KMS-11 (cell line): ENCODE measurements at regions not wholly inside any gene's neighbourhood (a gene's known extent, or its start where the extent isn't known, plus 50 kb on each side); places are given as distances from the start of the nearest gene placed in this dataset.

Experiments
- H2AFZ ChIP-seq: fragments of 200-600 bp; sonication (generic); 2 replicates; pipeline ENCODE4 v1.6.1; 2016; ENCODE audit warnings: antibody characterized with exemption, mixed run types, low read depth
- H3K27ac ChIP-seq: fragments of 200-600 bp; sonication (generic); 2 replicates; pipeline ENCODE4 v1.6.1; 2016; ENCODE audit warnings: mild to moderate bottlenecking, mixed run types
- H3K27me3 ChIP-seq: fragments of 200-600 bp; sonication (generic); 2 replicates; pipeline ENCODE4 v1.6.1; 2017; ENCODE audit warnings: mild to moderate bottlenecking, low read depth, mixed run types, moderate library complexity; ENCODE audit not compliant: insufficient read depth
- H3K36me3 ChIP-seq: fragments of 200-600 bp; sonication (generic); 2 replicates; pipeline ENCODE4 v1.6.1; 2017; ENCODE audit warnings: mild to moderate bottlenecking, mixed run types; ENCODE audit not compliant: insufficient read depth
- H3K4me1 ChIP-seq: fragments of 200-600 bp; sonication (generic); 2 replicates; pipeline ENCODE4 v1.6.1; 2016; ENCODE audit warnings: mild to moderate bottlenecking, low read depth, mixed run types; ENCODE audit not compliant: poor library complexity, severe bottlenecking
- H3K4me2 ChIP-seq: fragments of 200-600 bp; sonication (generic); 2 replicates; pipeline ENCODE4 v1.7.0; 2016; ENCODE audit warnings: mild to moderate bottlenecking, mixed run types
- H3K4me3 ChIP-seq: fragments of 200-600 bp; sonication (generic); IDR thresholded peaks from 2 replicates; pipeline ENCODE4 v1.6.1; 2017; ENCODE audit warnings: low read depth, low read length, mixed read lengths; ENCODE audit not compliant: insufficient read depth
- H3K79me2 ChIP-seq: fragments of 200-600 bp; sonication (generic); 2 replicates; pipeline ENCODE4 v1.6.1; 2016; ENCODE audit warnings: low read depth, mixed run types; ENCODE audit not compliant: insufficient read depth
- H3K9ac ChIP-seq: fragments of 200-600 bp; sonication (generic); 2 replicates; pipeline ENCODE4 v1.6.1; 2016; ENCODE audit warnings: mild to moderate bottlenecking, mixed run types
- H4K20me1 ChIP-seq: fragments of 200-600 bp; sonication (generic); 2 replicates; pipeline ENCODE4 v1.6.1; 2016; ENCODE audit warnings: mild to moderate bottlenecking, mixed run types; ENCODE audit not compliant: insufficient read depth
- CTCF ChIP-seq: fragments of 200-600 bp; sonication (generic); conservative IDR thresholded peaks from 2 replicates; pipeline ENCODE4 v1.6.1; 2017; ENCODE audit warnings: low read depth, mild to moderate bottlenecking, antibody characterized with exemption, low read length, moderate library complexity, mixed read lengths

- H3K27me3 ChIP-seq, result no peaks in the 10 kb centered on the region
- no peak overlapping the region for H3K27ac ChIP-seq
- no peak overlapping the region for H3K4me3 ChIP-seq
- no peak for TF ChIP-seq CTCF
- H3K9ac ChIP-seq, result no peak overlapping the region
- no peak overlapping the region for H2AFZ ChIP-seq
- H3K36me3 ChIP-seq, result no peaks in the 10 kb centered on the region
- H4K20me1 ChIP-seq, result no peaks in the 10 kb centered on the region
- no peaks in the 10 kb centered on the region for H3K4me1 ChIP-seq
- no peaks in the 10 kb centered on the region for H3K79me2 ChIP-seq
- H3K4me2 ChIP-seq, result no peak overlapping the region
Measured at GRCh38 chr11:39586036-39586435, 1873.4 kb downstream of the LRRC4C start.

GRCh38 chr11:39571081-39571480 lies 1888.4 kb downstream of the LRRC4C start:
- Histone ChIP-seq H2AFZ (no peak overlapping the region), H3K27me3 (no peaks in the 10 kb centered on the region), H3K4me1 (no peaks in the 10 kb centered on the region), H3K36me3 (no peaks in the 10 kb centered on the region), H3K27ac (no peak overlapping the region), H3K79me2 (no peaks in the 10 kb centered on the region), H3K4me3 (no peak overlapping the region), H3K4me2 (no peak overlapping the region), H4K20me1 (no peaks in the 10 kb centered on the region), H3K9ac (no peak overlapping the region)
- no peak for TF ChIP-seq CTCF

GRCh38 chr11:39570526-39570925 lies 1888.9 kb downstream of the LRRC4C start:
- no peaks in the 10 kb centered on the region for H4K20me1 ChIP-seq
- H3K4me3 ChIP-seq, result no peak overlapping the region
- H3K27me3 ChIP-seq, result no peaks in the 10 kb centered on the region
- H3K4me1 ChIP-seq, result no peaks in the 10 kb centered on the region
- H2AFZ ChIP-seq, result no peak overlapping the region
- H3K27ac ChIP-seq, result no peak overlapping the region
- H3K4me2 ChIP-seq, result no peak overlapping the region
- H3K9ac ChIP-seq, result no peak overlapping the region
- no peaks in the 10 kb centered on the region for H3K79me2 ChIP-seq
- TF ChIP-seq CTCF, result no peak
- H3K36me3 ChIP-seq, result no peaks in the 10 kb centered on the region

DNA sequence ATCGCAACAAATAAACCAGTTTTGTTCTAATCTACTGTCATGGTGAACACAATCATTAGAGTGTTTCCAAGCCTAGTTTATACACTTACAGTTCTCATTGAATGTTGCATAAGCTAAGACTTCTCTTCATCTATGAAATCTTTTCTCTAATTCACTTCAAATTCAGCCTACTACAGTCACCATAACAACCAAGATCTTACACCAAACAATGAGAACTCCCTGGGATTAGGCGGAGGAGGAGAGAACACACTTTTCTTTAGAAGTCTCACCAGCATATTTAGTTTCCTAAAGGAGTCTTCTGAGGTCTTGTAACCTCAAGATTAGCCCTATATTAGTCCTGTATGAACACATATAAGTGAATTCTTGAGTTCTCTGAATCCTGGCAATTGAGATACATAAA lies 1889.7 kb downstream of the LRRC4C start:
- H4K20me1 ChIP-seq, result no peaks in the 10 kb centered on the region
- H2AFZ ChIP-seq, result no peak overlapping the region
- TF ChIP-seq CTCF, result no peak
- no peaks in the 10 kb centered on the region for H3K79me2 ChIP-seq
- no peak overlapping the region for H3K9ac ChIP-seq
- H3K4me3 ChIP-seq, result no peak overlapping the region
- no peak overlapping the region for H3K27ac ChIP-seq
- no peaks in the 10 kb centered on the region for H3K27me3 ChIP-seq
- H3K4me1 ChIP-seq, result no peaks in the 10 kb centered on the region
- H3K4me2 ChIP-seq, result no peak overlapping the region
- no peaks in the 10 kb centered on the region for H3K36me3 ChIP-seq

DNA sequence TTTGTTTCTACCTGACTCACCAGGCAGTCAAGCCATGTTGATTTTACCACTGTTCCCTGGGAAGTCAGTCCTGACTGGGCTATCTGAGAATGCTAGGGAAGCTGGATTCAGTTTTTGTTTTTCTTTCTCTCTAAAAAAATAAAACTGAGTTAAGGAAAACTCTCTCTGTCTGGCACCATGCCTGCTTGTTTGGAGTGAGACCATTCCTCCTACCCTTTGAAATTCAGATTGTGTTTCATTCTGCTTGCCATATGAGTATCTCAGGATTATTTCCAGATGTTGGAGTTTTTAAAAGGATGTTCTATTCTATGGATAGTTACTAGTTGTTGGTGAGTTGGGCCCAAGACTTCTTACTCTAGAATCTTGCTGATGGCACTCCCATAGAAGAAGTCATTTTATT lies 1917.0 kb downstream of the LRRC4C start:
- Histone ChIP-seq H3K4me1 (no peaks in the 10 kb centered on the region), H3K4me3 (no peak overlapping the region), H2AFZ (no peak overlapping the region), H3K27ac (no peak overlapping the region), H3K79me2 (no peaks in the 10 kb centered on the region), H3K27me3 (no peaks in the 10 kb centered on the region), H4K20me1 (no peaks in the 10 kb centered on the region), H3K36me3 (no peaks in the 10 kb centered on the region), H3K4me2 (no peak overlapping the region), H3K9ac (no peak overlapping the region)
- TF ChIP-seq CTCF, result no peak
